ENCODE measurements at regions not wholly inside any gene's neighbourhood (a gene's known extent, or its start where the extent isn't known, plus 50 kb on each side); places are given as distances from the start of the nearest gene placed in this dataset.

DNA sequence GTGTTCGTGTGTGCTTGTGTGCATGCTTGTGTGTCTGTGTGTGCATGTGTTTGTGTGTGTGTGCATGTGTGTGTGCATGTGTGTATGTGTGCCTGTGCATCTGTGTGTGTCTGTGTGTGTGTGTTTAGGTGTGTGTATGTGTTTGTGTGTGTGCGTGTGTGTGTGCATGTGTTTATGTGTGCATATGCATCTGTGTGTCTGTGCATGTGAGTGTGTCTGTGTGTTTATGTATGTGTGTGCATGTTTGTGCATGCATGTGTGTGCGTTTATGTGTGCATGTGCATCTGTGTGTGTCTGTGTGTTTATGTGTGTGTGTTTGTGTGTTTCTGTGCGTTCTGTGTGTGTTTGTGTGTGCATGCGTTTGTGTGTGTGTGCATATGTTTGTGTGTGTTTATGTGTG lies 106.6 kb upstream of the TNRC6C start:
- no peak overlapping the region for H3K27ac ChIP-seq (ENCODE audit: low read depth, low read length)

DNA sequence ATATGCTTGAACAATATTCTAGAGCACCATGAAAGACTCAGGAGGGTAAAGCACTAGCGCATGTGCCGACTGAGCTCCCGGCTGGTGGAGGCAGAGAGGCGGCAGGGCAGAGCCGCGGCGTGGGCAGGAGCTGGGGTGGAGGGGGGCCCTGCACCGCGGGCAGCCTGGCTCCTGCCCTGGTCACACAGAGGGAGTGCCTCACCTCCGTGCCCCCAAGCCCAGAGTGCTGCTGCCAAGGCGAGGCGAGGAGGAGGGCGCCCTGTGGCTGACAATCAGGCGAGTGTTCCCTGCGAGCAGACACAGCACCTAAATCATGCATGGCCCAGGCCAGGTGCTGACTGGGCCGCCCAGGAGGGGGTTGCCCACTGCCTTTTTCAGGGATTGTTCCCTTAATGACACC lies 105.8 kb upstream of the TNRC6C start:
- no peak overlapping the region for H3K9ac ChIP-seq (ENCODE audit: low read length)
- no peak overlapping the region for H3K4me3 ChIP-seq (ENCODE audit: low read depth in 1 of 2, low read length in 2 of 2)

More for the DNA sequence above, 106.6 kb upstream of the TNRC6C start:
- H3K27me3 ChIP-seq (ENCODE audit: control insufficient read depth in 1 of 2, insufficient read depth in 2 of 2, low read length in 2 of 2), result no peaks in the 10 kb centered on the region
- no peaks in the 10 kb centered on the region for H3K4me1 ChIP-seq (ENCODE audit: insufficient read depth, low read length)
- H3K9me3 ChIP-seq (ENCODE audit: low read length), result no peaks in the 10 kb centered on the region
- no peak overlapping the region for H3K4me3 ChIP-seq (ENCODE audit: low read depth in 1 of 2, low read length in 2 of 2)
- H3K36me3 ChIP-seq (ENCODE audit: insufficient read depth, low read length), result no peaks in the 10 kb centered on the region
- H3K9ac ChIP-seq (ENCODE audit: low read length), result no peak overlapping the region

DNA sequence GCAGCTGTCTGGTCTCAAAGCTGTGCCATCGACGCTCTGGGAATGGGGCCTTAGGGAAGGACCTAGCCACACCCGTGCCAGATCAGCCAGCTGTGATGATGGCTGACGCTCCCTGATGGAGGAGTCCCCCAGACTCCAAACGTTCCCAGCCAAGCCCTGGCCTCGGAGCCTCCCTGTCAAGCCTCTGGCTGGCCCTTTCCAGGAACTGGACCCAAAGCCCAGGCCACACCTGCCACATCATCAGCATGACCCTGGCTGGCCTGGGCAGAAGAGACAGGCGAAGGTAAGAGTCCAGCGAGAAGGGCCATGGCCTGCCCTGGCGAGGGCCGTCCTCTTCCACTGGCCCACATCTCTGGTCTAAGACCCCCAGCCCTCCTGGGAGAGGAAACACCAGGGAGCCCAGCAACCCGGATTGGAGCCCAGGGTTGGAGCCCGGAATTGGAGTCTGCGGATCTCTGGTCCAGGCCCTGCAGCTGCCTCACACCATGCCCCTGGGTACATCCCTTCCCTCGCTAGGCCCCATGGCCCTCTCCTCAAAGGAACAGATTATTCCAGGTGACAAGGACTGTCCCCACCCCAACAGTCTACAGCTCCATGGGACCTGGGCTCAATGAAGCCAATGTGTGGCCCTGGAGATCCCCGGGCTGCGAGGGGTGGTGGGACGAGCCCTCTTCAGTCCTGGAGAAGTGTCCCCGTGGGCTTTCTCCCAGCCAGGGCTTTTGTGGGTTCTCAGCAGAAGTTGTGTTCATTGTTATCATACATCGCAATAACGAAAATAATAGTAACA lies 105.1 kb upstream of the TNRC6C start:
- Histone ChIP-seq H3K27ac (ENCODE audit: low read depth, low read length) (no peak overlapping the region), H3K9me3 (ENCODE audit: low read length) (no peaks in the 10 kb centered on the region), H3K9ac (ENCODE audit: low read length) (no peak overlapping the region), H3K36me3 (ENCODE audit: insufficient read depth, low read length) (no peaks in the 10 kb centered on the region), H3K27me3 (ENCODE audit: control insufficient read depth in 1 of 2, insufficient read depth in 2 of 2, low read length in 2 of 2) (no peaks in the 10 kb centered on the region), H3K4me3 (ENCODE audit: low read depth in 1 of 2, low read length in 2 of 2) (no peak overlapping the region), H3K4me1 (ENCODE audit: insufficient read depth, low read length) (no peaks in the 10 kb centered on the region)

More for the DNA sequence above, 105.8 kb upstream of the TNRC6C start:
- Histone ChIP-seq H3K4me1 (ENCODE audit: insufficient read depth, low read length) (no peaks in the 10 kb centered on the region), H3K9me3 (ENCODE audit: low read length) (no peaks in the 10 kb centered on the region), H3K27ac (ENCODE audit: low read depth, low read length) (no peak overlapping the region), H3K27me3 (ENCODE audit: control insufficient read depth in 1 of 2, insufficient read depth in 2 of 2, low read length in 2 of 2) (no peaks in the 10 kb centered on the region), H3K36me3 (ENCODE audit: insufficient read depth, low read length) (no peaks in the 10 kb centered on the region)

DNA sequence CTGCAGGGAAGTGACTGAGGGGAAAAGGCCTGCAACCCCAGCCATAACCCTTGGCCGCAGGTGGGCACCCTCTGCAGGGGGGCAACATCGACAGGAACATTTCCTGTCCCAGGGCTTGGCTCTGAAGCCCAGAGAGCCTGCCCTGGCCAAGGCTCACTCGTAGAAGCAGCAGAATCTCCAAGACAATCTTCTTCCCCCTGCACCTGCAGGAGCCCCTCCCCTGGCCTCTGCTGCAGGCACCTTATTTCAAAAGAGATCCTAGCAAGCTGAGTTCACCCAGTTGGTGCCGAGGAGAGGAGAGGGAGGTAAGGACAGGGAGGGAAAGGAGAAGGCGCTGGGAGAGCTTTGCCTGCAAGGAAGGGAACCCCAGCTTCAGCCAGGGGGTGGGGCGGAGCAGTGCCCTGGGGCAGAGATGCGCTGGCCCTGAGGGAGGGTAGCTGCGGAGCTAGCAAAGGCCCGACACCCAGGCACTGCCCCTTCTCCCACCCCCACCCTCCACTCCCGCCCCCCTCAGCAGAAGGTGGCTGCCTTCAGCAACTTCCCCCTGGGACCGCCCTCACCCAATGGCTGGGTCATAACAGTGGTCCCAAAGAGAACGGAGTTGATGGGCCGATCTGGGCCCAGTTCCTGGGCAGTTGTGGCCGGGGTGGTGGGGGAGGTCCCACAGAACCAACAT lies 104.3 kb upstream of the TNRC6C start:
- Histone ChIP-seq H3K36me3 (ENCODE audit: insufficient read depth, low read length) (no peaks in the 10 kb centered on the region), H3K27ac (ENCODE audit: low read depth, low read length) (no peak overlapping the region), H3K9ac (ENCODE audit: low read length) (no peak overlapping the region), H3K27me3 (ENCODE audit: control insufficient read depth in 1 of 2, insufficient read depth in 2 of 2, low read length in 2 of 2) (peaks cover 0 to 3% of the 10 kb centered on the region in 2 donors), H3K4me3 (ENCODE audit: low read depth in 1 of 2, low read length in 2 of 2) (no peak overlapping the region), H3K4me1 (ENCODE audit: insufficient read depth, low read length) (no peaks in the 10 kb centered on the region), H3K9me3 (ENCODE audit: low read length) (no peaks in the 10 kb centered on the region)

DNA sequence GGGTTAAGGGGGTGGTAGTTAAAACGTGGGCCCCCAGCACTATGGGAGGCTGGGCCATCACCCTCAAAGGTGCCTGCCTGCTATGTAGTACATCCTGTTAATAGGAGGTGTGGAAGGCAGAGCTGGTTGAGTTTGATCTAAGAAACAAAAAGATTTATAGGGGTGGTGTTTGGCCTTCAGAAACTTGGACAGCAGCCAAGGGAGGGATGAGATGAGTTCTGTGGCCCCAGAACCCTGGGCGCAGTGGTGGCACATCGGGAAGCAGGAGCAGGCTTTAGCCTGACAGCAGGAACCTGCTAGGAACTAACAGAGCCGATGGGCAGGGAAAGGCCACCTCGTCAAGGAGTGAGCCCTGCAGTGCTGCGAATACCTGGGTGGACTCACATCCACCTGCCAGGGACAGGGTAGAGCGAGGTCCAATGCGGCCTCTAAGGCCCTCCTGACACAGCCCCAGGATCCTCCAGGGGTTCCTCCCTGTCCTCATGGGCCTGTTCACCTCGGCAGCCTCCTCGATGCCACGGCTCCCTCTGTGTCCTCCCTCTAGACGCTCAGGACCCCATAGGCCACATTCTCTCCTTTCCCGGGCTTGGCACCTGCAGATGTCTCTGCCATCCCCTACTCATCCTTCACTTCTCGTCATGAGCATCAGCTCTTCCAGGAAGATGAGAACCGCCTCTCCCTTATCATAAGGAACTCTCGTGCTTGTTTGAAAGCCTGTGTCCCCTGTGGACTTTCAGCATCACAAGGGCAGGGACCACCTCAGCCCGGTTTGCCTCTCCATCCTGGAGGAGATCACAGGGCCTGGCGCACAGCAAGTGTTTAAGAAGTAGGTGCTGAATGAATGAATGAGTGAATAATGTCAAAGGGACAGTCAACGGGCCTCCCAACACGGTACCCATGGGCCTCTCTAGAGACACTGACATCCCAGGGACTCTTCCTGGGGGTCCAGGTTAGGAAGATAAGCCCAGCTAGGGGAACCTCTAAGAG lies 103.5 kb upstream of the TNRC6C start:
- Histone ChIP-seq H3K27me3 (ENCODE audit: control insufficient read depth in 1 of 2, insufficient read depth in 2 of 2, low read length in 2 of 2) (peaks cover 0 to 4% of the 10 kb centered on the region in 2 donors), H3K4me3 (ENCODE audit: low read depth in 1 of 2, low read length in 2 of 2) (no peak overlapping the region), H3K4me1 (ENCODE audit: insufficient read depth, low read length) (no peaks in the 10 kb centered on the region), H3K36me3 (ENCODE audit: insufficient read depth, low read length) (no peaks in the 10 kb centered on the region), H3K27ac (ENCODE audit: low read depth, low read length) (no peak overlapping the region), H3K9me3 (ENCODE audit: low read length) (no peaks in the 10 kb centered on the region), H3K9ac (ENCODE audit: low read length) (no peak overlapping the region)

DNA sequence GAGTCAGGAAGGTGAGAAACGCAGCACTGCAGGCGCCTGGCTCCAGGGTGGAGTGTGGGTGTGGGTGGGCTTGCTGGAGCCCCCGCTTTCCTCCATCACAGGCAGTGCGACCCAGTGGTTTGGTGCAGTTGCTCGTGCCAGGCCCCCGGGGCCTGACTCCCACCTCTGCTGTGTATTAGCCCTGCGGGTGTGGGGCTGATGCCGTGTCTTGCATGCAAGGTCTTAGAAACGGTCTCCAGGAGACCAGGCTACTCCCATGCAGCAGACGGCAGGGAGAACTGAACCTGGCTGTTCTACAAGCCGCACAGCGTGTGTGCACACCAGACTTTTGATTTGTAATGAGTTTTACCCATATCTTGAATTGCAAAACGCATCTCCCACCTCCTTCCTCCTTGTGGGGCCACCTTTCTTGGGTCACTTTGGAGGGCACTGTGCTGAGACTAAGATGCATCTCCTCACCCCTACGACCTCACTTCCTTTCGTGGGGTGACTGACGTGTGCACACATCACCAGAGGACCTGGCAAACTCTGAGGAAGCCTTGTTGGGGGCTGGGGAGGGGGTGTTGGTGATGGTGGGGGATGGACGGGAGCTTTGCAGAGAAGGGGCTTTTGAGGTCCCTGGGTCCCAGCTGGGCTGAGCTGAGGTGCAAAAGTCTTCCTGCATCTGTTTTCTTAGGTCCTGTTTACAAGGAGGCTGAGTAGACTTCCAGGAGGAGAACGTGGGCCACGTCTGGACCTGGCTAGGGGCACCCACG lies 101.8 kb upstream of the TNRC6C start:
- Histone ChIP-seq H3K36me3 (ENCODE audit: insufficient read depth, low read length) (no peaks in the 10 kb centered on the region), H3K27ac (ENCODE audit: low read depth, low read length) (no peak overlapping the region), H3K4me1 (ENCODE audit: insufficient read depth, low read length) (no peaks in the 10 kb centered on the region), H3K9me3 (ENCODE audit: low read length) (no peaks in the 10 kb centered on the region), H3K4me3 (ENCODE audit: low read depth in 1 of 2, low read length in 2 of 2) (no peak overlapping the region), H3K9ac (ENCODE audit: low read length) (no peak overlapping the region), H3K27me3 (ENCODE audit: control insufficient read depth in 1 of 2, insufficient read depth in 2 of 2, low read length in 2 of 2) (peaks cover 0 to 4% of the 10 kb centered on the region in 2 donors)

DNA sequence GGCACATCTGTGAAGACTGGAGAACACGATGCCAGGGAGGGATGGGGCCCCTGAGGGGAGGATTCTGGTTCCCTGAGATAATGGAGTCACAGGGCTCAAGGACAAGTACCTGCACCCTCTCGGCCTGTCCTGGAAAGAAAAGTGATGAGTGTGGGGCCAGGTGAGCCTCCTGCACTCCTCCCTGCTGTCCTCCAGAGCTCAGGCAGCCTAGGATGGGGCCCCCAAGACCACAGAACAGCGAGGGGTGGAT lies 101.3 kb upstream of the TNRC6C start:
- Histone ChIP-seq H3K9me3 (ENCODE audit: low read length) (no peaks in the 10 kb centered on the region), H3K36me3 (ENCODE audit: insufficient read depth, low read length) (no peaks in the 10 kb centered on the region), H3K4me1 (ENCODE audit: insufficient read depth, low read length) (no peaks in the 10 kb centered on the region), H3K27me3 (ENCODE audit: control insufficient read depth in 1 of 2, insufficient read depth in 2 of 2, low read length in 2 of 2) (peaks cover 0 to 4% of the 10 kb centered on the region in 2 donors), H3K4me3 (ENCODE audit: low read depth in 1 of 2, low read length in 2 of 2) (no peak overlapping the region), H3K9ac (ENCODE audit: low read length) (no peak overlapping the region), H3K27ac (ENCODE audit: low read depth, low read length) (no peak overlapping the region)

DNA sequence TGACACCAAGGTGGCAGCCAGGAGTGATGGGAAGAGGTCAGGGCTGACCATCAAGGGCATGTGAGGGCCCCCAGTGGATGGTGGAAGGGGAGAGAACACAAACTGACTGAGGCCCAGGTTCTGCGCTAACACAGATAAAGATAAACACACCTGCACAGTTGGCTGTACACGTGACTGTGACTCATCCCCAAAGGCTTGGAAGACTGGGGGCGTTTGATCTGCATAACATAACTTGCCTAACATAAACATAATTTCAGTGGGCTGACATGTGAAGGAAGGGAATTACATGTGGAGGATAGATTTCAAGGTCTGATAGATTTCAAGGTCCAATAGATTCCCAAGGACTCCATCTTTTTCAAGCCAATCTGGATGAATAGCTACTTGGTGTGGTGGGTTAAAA lies 100.9 kb upstream of the TNRC6C start:
- Histone ChIP-seq H3K9me3 (ENCODE audit: low read length) (no peaks in the 10 kb centered on the region), H3K36me3 (ENCODE audit: insufficient read depth, low read length) (no peaks in the 10 kb centered on the region), H3K4me3 (ENCODE audit: low read depth in 1 of 2, low read length in 2 of 2) (no peak overlapping the region), H3K27me3 (ENCODE audit: control insufficient read depth in 1 of 2, insufficient read depth in 2 of 2, low read length in 2 of 2) (peaks cover 0 to 4% of the 10 kb centered on the region in 2 donors), H3K27ac (ENCODE audit: low read depth, low read length) (no peak overlapping the region), H3K4me1 (ENCODE audit: insufficient read depth, low read length) (no peaks in the 10 kb centered on the region), H3K9ac (ENCODE audit: low read length) (no peak overlapping the region)

DNA sequence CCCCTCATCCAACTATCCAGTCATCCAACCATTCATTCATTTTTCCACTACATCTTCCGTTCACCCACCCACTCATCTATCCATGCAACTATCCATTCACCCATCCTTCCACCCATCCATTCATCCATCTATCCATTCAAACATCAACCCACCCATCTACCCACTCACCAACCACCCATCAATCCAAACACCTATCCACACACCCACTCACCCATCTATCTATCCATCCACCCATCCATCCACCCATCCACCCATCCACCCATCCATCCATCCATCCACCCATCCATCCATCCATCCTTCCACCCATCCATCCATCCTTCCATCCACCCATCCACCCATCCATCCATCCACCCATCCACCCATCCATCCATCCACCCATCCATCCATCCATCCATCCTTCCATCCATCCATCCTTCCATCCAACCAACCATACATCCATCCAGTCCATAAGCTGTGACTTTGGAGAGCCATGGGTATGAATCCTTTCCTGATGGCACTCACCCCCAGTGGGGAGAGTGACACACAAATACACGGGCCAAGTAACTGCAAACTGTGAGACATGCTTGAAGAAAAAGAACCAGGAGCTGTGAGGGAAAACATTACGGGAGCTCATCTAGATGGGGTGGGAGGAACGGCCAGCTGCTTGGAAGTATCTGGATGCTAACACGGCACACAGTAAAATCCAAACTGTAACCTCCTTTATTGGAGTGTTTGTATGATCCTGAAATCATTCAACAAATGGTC lies 100.0 kb upstream of the TNRC6C start:
- H3K36me3 ChIP-seq (ENCODE audit: insufficient read depth, low read length), result no peaks in the 10 kb centered on the region
- peaks cover 0 to 4% of the 10 kb centered on the region in 2 donors for H3K27me3 ChIP-seq (ENCODE audit: control insufficient read depth in 1 of 2, insufficient read depth in 2 of 2, low read length in 2 of 2)
- no peaks in the 10 kb centered on the region for H3K9me3 ChIP-seq (ENCODE audit: low read length)
- H3K27ac ChIP-seq (ENCODE audit: low read depth, low read length), result no peak overlapping the region
- no peak overlapping the region for H3K9ac ChIP-seq (ENCODE audit: low read length)
- no peak overlapping the region for H3K4me3 ChIP-seq (ENCODE audit: low read depth in 1 of 2, low read length in 2 of 2)
- H3K4me1 ChIP-seq (ENCODE audit: insufficient read depth, low read length), result no peaks in the 10 kb centered on the region

DNA sequence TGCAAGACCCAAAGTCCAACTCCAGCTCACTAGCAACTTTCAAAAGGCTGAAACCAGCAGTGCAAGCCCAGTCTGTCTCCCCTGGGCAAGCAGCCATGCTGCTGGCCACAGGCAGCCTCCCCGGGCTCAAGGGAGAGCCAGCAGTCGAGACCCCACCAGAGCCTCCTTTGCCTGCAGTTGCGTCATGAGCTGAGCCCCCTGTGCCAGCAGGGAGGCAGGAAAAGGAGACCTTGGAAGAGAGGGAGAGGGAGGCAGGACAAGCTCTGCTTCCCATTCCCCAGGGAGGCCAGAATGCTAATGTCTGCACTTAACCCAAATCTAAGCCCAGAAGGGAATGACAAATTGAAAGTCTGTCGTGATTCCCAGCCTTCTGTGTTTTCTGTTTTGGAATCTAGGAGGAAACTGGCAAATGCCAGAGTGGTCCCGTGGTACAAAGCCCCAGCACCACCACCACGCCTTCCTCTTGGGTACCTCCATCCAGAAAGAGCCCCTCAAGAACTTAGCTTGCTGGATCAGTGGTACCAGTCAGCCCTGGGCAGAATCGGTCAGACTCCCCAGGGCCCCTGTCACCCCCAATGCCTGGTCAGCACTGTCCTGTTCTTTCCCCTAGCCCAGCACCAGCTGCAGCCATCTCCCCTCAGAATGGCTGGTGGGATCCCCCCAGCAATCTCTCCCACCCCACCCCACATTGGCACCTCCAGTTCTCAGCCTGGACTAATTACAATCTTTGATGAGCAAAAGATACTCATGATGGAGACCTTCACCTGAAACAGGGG lies 99.3 kb upstream of the TNRC6C start:
- Histone ChIP-seq H3K9me3 (ENCODE audit: low read length) (no peaks in the 10 kb centered on the region), H3K36me3 (ENCODE audit: insufficient read depth, low read length) (no peaks in the 10 kb centered on the region), H3K4me3 (ENCODE audit: low read depth in 1 of 2, low read length in 2 of 2) (no peak overlapping the region), H3K27ac (ENCODE audit: low read depth, low read length) (no peak overlapping the region), H3K4me1 (ENCODE audit: insufficient read depth, low read length) (no peaks in the 10 kb centered on the region), H3K9ac (ENCODE audit: low read length) (no peak overlapping the region), H3K27me3 (ENCODE audit: control insufficient read depth in 1 of 2, insufficient read depth in 2 of 2, low read length in 2 of 2) (peaks cover 0 to 4% of the 10 kb centered on the region in 2 donors)

Measured in muscle layer of colon (tissue), 2 donors.